ENCODE measurements at regions not wholly inside any gene's neighbourhood (a gene's known extent, or its start where the extent isn't known, plus 50 kb on each side); places are given as distances from the start of the nearest gene placed in this dataset.

GRCh38 chr6:144746902-144747469 lies 461.9 kb downstream of the UTRN start:
- TF ChIP-seq EGR1 (IDR thresholded peaks at IDR 0.05; ENCODE audit: borderline replicate concordance, low read depth, low read length) (no peak), E2F6 (IDR thresholded peaks at IDR 0.05) (no peak), JUN (IDR thresholded peaks at IDR 0.05; ENCODE audit: low read depth, low read length) (no peak), POLR2A (IDR thresholded peaks at IDR 0.05; ENCODE audit: control extremely low read depth in 1 of 2, low read depth in 2 of 2, low read length in 2 of 2) (no peak), FOSL1 (IDR thresholded peaks at IDR 0.05; ENCODE audit: insufficient read depth, low read depth, low read length) (no peak), TEAD4 (IDR thresholded peaks at IDR 0.05; ENCODE audit: low read depth, low read length) (no peak), SP2 (IDR thresholded peaks at IDR 0.05; ENCODE audit: low read length) (no peak), SRF (IDR thresholded peaks at IDR 0.05; ENCODE audit: low read depth, low read length) (no peak), TCF12 (IDR thresholded peaks at IDR 0.05; ENCODE audit: low read depth, low read length) (no peak)
- TF ChIP-seq, protein P1, sequence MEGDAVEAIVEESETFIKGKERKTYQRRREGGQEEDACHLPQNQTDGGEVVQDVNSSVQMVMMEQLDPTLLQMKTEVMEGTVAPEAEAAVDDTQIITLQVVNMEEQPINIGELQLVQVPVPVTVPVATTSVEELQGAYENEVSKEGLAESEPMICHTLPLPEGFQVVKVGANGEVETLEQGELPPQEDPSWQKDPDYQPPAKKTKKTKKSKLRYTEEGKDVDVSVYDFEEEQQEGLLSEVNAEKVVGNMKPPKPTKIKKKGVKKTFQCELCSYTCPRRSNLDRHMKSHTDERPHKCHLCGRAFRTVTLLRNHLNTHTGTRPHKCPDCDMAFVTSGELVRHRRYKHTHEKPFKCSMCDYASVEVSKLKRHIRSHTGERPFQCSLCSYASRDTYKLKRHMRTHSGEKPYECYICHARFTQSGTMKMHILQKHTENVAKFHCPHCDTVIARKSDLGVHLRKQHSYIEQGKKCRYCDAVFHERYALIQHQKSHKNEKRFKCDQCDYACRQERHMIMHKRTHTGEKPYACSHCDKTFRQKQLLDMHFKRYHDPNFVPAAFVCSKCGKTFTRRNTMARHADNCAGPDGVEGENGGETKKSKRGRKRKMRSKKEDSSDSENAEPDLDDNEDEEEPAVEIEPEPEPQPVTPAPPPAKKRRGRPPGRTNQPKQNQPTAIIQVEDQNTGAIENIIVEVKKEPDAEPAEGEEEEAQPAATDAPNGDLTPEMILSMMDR (IDR thresholded peaks at IDR 0.05; ENCODE audit: control extremely low read depth in 1 of 3, insufficient read depth in 1 of 3, low read depth in 1 of 3, low read length in 3 of 3), result no peak
- TF ChIP-seq, protein P2, sequence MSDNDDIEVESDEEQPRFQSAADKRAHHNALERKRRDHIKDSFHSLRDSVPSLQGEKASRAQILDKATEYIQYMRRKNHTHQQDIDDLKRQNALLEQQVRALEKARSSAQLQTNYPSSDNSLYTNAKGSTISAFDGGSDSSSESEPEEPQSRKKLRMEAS (IDR thresholded peaks at IDR 0.05), result no peak

All from H1 (cell line).